Effector memory CD4-positive, alpha-beta T cell (primary cell): ENCODE measurements at regions not wholly inside any gene's neighbourhood (a gene's known extent, or its start where the extent isn't known, plus 50 kb on each side); places are given as distances from the start of the nearest gene placed in this dataset.

Experiments used
- DNase-seq, 3 donors: peaks; one replicate each; pipeline ENCODE4 v3.0.0-alpha.2; 2020
- H3K27ac ChIP-seq: 2 replicates; pipeline ENCODE4 v1.7.0; 2013; ENCODE audit warnings: mild to moderate bottlenecking, low read length, moderate library complexity; ENCODE audit not compliant: insufficient read depth, poor library complexity, severe bottlenecking
- H3K27me3 ChIP-seq: replicated peaks from 2 replicates; pipeline ENCODE4 v1.7.0; 2013; ENCODE audit warnings: mild to moderate bottlenecking, low read length; ENCODE audit not compliant: insufficient read depth, control insufficient read depth, poor library complexity, severe bottlenecking
- H3K36me3 ChIP-seq: 2 replicates; pipeline ENCODE4 v1.7.0; 2013; ENCODE audit warnings: mild to moderate bottlenecking, low read length, moderate library complexity; ENCODE audit not compliant: control insufficient read depth, insufficient read depth
- H3K4me1 ChIP-seq: 2 replicates; pipeline ENCODE4 v1.7.0; 2013; ENCODE audit warnings: low read length, mild to moderate bottlenecking; ENCODE audit not compliant: control insufficient read depth, insufficient read depth, poor library complexity, severe bottlenecking
- H3K4me3 ChIP-seq: 2 replicates; pipeline ENCODE4 v1.7.0; 2013; ENCODE audit warnings: low read length, low read depth, mild to moderate bottlenecking; ENCODE audit not compliant: insufficient read depth, poor library complexity, severe bottlenecking
- H3K9me3 ChIP-seq: 2 replicates; pipeline ENCODE4 v1.7.0; 2013; ENCODE audit warnings: mild to moderate bottlenecking, low read length, moderate library complexity; ENCODE audit not compliant: control insufficient read depth

DNA sequence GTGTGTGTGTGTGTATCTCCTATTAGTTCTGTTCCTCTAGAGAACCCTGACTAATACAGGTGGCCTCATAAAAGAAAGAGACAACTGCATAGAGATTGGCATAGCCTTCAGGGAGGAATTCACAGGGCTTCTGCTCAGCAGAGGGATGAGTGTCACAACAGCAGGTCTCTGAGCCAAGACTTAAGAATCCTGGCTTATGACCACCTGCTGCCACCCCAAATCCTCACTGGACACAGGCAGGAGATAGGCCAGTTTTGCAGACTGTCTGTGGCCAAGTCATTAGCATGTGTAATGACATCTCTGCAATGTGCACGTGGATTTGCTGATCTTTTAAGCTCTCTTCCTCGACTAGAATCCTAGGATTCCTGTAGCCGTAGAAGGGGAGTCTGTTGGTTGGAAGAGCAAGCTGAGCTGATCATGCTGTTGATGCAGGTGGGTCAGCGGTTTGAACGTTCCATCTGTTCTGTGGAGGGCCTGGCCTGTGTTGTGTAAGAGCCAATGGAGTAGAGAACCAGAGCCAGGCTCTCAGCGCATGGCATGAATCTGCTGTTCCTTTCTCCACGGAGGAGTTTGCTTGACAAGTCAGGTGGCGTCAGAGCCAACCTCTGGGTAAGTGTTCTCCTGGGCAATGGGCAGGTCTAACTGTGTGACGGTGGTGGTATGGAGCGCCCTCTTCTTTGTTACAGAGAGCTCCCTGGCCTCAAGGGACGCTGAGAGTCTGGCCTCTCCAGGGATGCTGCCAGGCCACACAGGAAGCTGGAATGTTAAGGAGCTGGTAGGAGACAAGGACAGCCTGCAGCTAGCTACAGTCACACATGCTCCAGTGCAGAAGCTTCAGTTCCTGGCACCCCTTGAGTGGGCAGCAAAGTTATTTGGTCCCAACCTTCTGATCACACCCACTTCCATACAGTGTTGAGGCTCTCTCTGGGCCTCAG lies 503.1 kb downstream of the FOXO1 start:
- no peaks in the 10 kb centered on the region for H3K27me3 ChIP-seq
- no peak overlapping the region for H3K4me3 ChIP-seq
- H3K36me3 ChIP-seq: no peaks in the 10 kb centered on the region
- H3K27ac ChIP-seq: no peak overlapping the region
- no peak for DNase-seq
- H3K9me3 ChIP-seq: no peaks in the 10 kb centered on the region
- H3K4me1 ChIP-seq: no peaks in the 10 kb centered on the region

DNA sequence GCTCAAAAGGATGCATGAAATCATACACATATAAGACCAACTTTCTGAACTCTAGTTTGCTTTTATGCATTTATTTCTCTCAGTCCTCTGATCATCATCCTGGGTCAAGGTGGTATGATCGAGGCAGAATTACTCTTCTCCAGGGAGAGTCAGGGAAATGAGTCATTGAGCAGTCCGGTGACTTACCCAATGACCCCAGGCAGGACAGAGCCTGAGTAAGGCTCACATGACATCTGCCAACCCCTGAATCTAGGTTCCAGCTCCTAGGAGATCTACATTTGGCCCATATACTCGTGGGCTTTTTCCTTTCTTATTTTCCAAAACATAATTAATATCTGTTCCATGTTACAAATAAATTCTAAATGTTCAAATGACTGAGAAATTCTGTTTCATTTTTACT lies 502.3 kb downstream of the FOXO1 start:
- H3K27me3 ChIP-seq: no peaks in the 10 kb centered on the region
- no peak overlapping the region for H3K27ac ChIP-seq
- DNase-seq: no peak
- H3K36me3 ChIP-seq: no peaks in the 10 kb centered on the region
- H3K4me3 ChIP-seq: no peak overlapping the region
- no peaks in the 10 kb centered on the region for H3K9me3 ChIP-seq
- no peaks in the 10 kb centered on the region for H3K4me1 ChIP-seq

DNA sequence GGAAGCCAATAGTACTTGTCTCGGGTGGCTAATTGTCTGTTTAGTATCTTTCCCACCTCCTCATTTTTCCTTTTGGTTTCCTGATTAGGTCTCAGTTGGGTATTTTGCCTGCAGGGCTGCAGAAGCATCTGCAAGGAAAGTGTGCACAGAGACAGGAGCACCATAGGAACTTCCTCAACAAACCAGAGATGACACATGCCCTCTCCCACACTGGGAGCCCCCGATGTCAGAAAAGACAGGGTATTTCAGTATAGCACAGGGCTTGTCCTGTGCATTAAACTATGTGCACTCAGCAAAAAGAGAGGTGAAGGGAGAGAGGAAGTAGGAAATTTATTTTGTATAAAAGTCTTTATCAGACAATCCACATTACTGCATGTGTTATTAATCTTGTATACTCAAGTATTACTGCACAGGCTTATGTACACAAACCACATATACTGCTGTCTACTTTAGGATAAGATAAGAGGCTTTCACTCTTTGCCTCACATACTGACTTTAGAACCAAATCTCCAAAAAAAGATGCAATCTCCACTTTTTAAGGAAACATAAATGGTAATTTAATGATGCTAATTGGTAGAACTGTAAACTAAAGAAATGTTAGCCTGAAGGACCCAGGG lies 501.0 kb downstream of the FOXO1 start:
- Histone ChIP-seq H3K27me3 (no peaks in the 10 kb centered on the region), H3K4me1 (no peaks in the 10 kb centered on the region), H3K9me3 (no peaks in the 10 kb centered on the region), H3K27ac (no peak overlapping the region), H3K36me3 (no peaks in the 10 kb centered on the region), H3K4me3 (no peak overlapping the region)
- DNase-seq: no peak

DNA sequence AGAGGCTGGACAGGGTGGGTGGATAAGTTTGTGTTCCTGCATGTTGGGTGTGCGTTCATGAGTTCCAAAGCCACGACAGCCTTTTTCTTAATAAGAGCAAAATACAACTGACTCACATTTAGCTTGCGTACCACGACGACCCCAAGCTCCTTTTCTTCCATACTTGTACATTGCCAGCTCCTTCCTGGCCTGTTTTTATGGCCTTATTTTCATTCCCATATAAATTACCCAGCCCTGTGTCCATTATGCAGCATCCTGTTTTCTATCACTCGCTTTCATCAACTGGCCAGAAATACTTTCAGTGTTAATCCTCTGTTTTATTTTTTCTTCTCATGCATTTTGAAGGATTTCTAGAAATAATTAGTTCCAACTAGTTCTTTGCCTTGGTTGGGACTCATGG lies 499.1 kb downstream of the FOXO1 start:
- Histone ChIP-seq H3K4me1 (no peaks in the 10 kb centered on the region), H3K9me3 (no peaks in the 10 kb centered on the region), H3K4me3 (no peak overlapping the region), H3K27ac (no peak overlapping the region), H3K36me3 (no peaks in the 10 kb centered on the region), H3K27me3 (no peaks in the 10 kb centered on the region)
- no peak for DNase-seq

DNA sequence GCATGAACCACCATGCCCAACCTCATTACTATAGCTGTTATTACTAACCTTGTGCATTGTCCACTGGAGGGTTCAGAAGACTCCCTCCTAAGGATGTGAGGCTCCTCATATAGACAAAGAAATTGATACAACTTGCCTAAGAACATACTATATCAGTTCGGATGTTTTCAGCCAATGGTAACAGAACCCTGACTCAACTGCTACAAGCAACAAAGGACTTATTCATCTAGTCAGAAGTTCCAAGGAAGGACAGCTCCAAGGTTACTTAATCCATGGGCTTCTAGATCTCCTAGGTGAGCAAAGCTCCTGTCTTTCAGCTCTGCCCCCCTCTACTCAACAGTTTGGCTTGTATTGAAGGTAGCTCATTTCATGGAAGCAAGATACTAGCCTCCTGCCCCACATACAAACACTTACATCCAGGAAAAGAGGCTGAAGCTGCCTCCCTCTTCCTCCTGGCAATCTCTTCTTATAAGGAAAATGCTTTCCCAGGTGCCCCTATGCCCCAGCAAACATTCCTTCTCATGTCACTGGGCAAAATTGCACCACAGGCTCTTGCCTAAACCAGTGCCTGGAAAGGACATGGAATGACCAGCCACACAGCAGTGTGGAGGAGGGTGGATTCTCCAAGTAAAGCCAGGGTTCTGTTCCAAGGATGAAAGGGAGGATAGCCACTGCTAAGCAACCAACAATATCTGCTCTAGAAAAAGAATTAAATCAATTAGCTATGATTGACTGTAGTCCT lies 497.8 kb downstream of the FOXO1 start:
- no peaks in the 10 kb centered on the region for H3K27me3 ChIP-seq
- no peak for DNase-seq

DNA sequence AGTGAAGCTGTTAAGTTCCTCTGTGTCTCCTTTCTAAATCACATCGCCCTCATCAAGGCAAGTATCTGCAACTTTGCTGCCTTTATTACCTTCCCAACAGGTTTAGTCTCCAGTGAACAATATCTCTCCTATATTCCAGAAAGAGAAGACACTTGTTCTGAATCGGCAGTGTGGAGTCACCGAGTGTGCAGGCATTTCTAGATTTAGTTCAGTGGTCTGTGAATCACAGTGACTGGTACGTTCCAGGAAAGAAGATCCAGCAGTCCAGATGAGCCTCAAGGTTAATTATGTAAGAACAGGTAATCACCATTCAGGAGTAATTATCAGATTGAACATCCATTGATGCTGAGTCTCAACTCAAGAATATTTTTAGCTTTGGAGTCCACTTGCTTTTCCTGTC lies 497.0 kb downstream of the FOXO1 start:
- H3K9me3 ChIP-seq: no peaks in the 10 kb centered on the region
- H3K27me3 ChIP-seq: no peaks in the 10 kb centered on the region
- no peaks in the 10 kb centered on the region for H3K4me1 ChIP-seq
- no peaks in the 10 kb centered on the region for H3K36me3 ChIP-seq
- no peak overlapping the region for H3K27ac ChIP-seq
- DNase-seq: no peak
- no peak overlapping the region for H3K4me3 ChIP-seq

More for the DNA sequence above, 497.8 kb downstream of the FOXO1 start:
- Histone ChIP-seq H3K9me3 (no peaks in the 10 kb centered on the region), H3K4me3 (no peak overlapping the region), H3K36me3 (no peaks in the 10 kb centered on the region), H3K27ac (no peak overlapping the region), H3K4me1 (no peaks in the 10 kb centered on the region)

DNA sequence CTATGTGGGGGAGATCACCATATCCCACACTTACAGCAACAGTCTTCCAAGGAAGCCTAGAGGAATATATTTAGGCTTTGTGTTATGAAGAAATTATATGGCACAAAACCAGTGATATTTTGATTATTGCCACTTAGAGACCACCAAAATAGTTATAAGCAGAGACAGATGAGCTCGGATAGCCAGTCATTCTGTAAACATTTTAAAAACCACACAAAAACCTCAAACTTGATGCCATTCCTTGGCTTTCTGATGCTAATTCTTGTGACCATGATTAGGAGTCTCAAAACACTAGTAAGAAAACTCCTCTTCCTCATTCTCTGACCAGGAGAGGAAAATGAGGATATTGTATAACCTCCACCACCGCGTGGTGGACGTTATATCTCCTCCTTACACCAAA lies 496.4 kb downstream of the FOXO1 start:
- no peaks in the 10 kb centered on the region for H3K9me3 ChIP-seq
- DNase-seq: no peak
- no peaks in the 10 kb centered on the region for H3K4me1 ChIP-seq
- H3K27me3 ChIP-seq: no peaks in the 10 kb centered on the region
- no peak overlapping the region for H3K4me3 ChIP-seq
- H3K36me3 ChIP-seq: no peaks in the 10 kb centered on the region
- H3K27ac ChIP-seq: no peak overlapping the region

DNA sequence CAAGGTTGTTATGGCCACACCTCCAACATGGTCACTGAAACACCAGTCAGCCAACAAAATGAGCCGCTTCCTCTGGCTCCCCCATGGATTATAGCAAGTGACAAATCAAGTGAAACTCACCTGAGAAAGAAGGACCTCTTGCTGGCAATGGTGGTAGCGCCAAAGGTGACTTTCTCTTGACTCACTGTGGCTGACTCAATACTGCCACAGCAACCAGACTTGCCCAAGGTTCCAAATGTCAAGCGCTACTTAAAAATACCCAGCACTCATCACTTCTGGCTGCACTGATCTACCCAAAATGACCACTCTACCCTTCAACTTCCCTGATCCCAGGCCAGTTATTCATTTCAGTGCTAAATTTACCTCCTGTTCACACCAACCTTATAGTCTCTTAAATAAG lies 495.5 kb downstream of the FOXO1 start:
- H3K4me3 ChIP-seq: no peak overlapping the region
- H3K27ac ChIP-seq: no peak overlapping the region
- H3K9me3 ChIP-seq: no peaks in the 10 kb centered on the region
- no peaks in the 10 kb centered on the region for H3K27me3 ChIP-seq
- DNase-seq: no peak
- no peaks in the 10 kb centered on the region for H3K36me3 ChIP-seq
- H3K4me1 ChIP-seq: no peaks in the 10 kb centered on the region

DNA sequence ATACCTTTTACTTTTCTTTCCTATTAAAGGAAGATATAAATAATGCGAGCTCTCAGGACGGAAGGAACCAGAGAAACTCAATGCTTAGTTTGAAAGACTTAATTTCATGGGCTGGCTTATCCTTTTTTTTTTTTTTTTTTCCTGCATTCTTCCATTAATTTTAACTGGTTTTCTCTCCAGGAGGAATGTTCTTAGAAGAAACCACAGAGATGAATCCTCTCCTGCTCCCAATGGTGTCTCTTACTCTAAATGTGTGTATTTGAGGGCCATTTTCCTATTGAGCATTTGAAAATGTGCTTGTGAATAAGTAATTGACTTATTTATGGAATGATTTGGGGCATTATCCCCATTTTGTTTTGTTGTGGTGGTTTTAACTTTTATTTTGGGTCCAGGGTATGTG lies 494.9 kb downstream of the FOXO1 start:
- no peaks in the 10 kb centered on the region for H3K4me1 ChIP-seq
- no peaks in the 10 kb centered on the region for H3K36me3 ChIP-seq
- H3K27me3 ChIP-seq: no peaks in the 10 kb centered on the region
- no peaks in the 10 kb centered on the region for H3K9me3 ChIP-seq
- no peak overlapping the region for H3K27ac ChIP-seq
- no peak for DNase-seq
- H3K4me3 ChIP-seq: no peak overlapping the region

DNA sequence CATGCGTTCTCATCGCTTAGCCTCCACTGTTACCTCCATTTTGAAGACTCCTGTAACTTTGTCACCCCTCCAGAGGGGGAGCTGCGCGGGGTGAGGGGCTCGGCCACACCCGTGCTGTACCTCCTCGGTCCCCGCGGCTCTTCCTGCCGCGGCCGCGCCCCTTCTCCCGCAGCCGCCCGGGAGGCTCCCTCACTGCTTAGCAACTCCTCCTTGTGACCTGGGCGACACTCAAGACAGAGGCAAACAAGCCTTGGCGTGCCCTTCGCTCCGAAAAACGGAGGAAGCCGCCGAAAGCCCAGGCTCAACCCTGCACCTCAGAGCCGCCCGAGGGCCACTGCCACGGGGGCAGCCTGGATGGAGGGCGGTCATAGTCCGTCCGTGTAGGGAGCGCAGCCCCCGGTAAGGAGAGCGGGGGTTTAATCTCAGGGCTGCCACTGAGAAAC lies 494.3 kb downstream of the FOXO1 start:
- DNase-seq: no peak
- Histone ChIP-seq H3K27me3 (no peaks in the 10 kb centered on the region), H3K9me3 (no peaks in the 10 kb centered on the region), H3K36me3 (no peaks in the 10 kb centered on the region), H3K4me1 (no peaks in the 10 kb centered on the region), H3K27ac (no peak overlapping the region), H3K4me3 (no peak overlapping the region)
